GM21381 (cell line): ENCODE measurements at regions not wholly inside any gene's neighbourhood (a gene's known extent, or its start where the extent isn't known, plus 50 kb on each side); places are given as distances from the start of the nearest gene placed in this dataset.

Experiments
- ATAC-seq: cut with Tn5 transposase; IDR thresholded peaks from one replicate; pipeline ENCODE4 v1.9.1; 2021; ENCODE audit warnings: mild to moderate bottlenecking, moderate library complexity; ENCODE audit not compliant: unreplicated experiment

GRCh38 chr3:154976072-154976983 is 103.8 kb upstream of the MME start:
- no peak for ATAC-seq

DNA sequence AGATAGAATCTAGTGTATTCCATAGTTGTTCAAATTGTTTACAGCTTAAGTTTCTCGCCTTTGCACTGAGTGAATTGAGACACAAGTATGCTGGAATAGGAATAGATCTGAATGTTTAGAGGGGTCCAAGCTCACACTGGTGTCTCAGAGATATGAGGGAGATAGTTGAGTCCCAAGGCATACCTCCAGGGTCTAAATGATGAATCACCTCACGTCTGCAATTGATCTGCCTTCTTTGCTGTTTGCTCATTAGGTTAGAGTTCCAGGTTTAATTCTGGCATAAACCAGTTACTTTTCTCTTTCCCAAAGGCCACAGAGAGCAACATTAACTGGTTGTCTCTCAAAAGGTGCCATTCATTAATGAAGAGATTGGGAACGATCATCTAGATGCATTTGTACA is 106.3 kb upstream of the MME start:
- no peak for ATAC-seq

DNA sequence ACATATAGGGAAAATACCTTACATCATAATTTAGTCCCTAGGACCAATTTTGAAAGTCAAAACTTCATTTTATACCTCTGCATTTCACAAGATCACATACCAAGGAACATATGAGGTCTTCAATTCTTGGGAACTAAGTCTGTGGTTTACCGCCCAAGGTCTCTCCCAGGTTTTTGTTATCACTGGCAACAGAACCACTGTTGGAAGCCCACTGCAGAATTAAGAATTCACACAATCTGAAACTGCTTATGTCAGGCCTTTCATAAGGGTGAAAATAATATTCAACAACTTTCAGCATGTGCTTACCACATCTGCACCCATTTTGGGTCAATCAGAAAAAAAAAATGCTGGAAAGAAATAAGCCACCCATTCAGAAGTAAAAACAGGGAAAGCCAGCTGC is 107.2 kb upstream of the MME start:
- no peak for ATAC-seq

GRCh38 chr3:154971771-154972326 is 108.3 kb upstream of the MME start:
- ATAC-seq = no peak

DNA sequence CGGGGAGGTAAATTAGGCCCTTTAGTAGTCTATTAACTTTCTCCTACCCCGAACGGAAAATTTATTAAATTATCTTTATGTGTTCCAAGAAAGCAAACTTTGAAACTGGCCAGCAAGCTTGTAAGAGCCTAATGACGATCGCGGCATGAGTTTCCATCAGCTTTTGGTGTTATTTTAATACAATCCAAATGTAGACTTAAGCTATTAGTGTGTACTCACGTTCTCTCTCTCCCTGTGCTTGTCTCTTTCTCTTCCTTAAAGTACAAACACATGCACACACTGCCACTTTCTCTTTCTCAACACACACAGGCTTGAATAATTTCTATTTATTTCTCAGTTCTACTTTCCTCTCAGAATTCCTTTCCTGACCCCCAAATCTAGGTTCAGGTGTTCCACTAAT is 108.8 kb upstream of the MME start:
- no peak for ATAC-seq

DNA sequence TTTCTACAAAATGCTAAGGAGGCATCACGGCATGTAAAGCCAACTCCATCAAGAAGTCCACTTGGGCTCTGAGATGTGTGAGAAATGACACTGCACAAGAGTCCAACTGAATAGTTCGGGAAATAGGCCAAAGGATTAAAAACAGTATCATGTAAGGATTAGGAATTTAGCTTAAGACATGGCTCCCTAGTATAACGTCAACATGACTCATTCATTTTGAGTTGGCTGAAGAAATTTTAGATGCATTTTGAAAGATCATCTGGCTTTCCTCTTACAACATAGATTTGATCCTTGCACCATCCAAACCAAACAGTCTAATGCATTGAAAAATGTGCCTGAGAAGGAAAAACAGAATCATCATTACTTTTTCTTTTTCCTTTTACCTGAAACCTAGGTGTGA is 109.3 kb upstream of the MME start:
- ATAC-seq = no peak

DNA sequence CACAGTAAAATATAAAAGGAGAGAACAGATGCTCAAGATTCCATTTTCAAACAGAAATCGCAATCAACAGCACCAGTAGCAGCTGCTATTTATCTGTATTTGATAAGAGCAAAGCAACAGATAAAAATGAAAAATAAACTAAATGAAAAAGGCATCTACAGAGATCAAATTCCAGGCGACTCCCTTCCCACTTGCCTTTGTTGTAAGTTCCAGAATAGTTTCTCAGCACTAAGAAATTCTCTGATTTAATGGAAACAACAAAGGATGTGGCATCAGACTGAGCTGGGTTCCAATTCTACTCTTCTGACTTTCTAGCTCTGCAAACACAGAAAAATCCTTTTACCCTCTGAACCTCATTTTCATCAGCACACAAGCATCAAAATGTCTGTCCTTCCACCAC is 110.8 kb upstream of the MME start:
- ATAC-seq = no peak

- no peak for ATAC-seq
Measured at GRCh38 chr3:154967090-154967489, 113.0 kb upstream of the MME start.

DNA sequence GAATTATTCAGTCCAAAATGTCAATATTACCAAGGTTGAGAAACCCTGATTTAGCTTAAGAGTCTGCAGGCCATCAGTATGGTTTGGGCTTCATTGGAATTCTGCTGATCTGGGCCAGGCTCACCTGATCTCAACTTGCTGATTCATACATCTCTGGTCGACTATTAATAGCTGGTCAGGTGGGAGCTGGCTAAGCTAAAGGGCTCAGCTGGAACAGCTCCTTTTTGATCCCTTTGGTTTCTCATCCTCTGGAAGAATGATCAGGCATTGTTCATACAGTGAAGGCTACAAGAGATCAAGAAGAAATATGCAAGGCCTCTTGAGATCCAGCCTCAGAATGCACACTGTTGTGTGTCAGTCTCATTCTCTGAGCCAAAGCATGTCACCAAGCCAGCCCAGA is 123.3 kb upstream of the MME start:
- no peak for ATAC-seq

GRCh38 chr3:154955907-154956533 is 124.1 kb upstream of the MME start:
- no peak for ATAC-seq

- no peak for ATAC-seq
Measured at GRCh38 chr3:154954757-154955156, 125.4 kb upstream of the MME start.

DNA sequence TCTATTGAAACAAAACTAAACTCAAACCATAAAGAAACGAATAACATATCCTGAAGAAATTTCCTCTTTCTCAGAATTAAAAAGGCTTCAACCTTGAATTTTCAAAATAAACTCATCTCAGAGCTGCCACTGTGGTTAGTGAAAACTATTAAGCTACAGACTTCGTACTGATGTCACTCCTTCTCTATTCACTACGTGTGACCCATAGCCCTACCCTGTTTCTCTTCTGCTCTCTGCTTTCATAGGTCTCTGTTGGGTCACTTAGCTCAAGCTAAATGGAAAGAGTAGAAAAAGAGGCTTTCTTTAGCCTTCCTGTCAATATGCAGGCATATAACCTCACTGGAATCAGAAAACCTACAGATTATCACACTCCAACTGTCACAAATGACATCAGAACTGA is 126.6 kb upstream of the MME start:
- ATAC-seq = no peak

DNA sequence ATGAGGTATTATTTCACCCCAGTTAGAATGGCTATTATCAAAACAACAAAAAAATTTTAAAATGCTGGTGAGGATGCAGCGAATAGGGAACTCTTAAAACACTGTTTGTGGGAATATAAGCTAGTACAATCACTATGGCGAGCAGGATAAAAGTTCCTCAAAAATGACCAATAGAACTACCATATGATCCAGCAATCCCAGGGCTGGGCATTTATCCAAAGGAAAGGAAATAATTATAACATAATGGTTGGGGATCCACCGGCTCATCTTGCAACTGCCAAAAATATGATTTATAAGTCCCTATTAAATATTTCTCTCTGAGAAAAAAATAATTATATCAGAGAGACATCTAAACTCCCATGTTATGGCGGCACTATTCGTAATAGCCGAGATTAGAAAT is 127.6 kb upstream of the MME start:
- ATAC-seq = no peak

GRCh38 chr3:154943981-154944380 is 136.1 kb upstream of the MME start:
- no peak for ATAC-seq

DNA sequence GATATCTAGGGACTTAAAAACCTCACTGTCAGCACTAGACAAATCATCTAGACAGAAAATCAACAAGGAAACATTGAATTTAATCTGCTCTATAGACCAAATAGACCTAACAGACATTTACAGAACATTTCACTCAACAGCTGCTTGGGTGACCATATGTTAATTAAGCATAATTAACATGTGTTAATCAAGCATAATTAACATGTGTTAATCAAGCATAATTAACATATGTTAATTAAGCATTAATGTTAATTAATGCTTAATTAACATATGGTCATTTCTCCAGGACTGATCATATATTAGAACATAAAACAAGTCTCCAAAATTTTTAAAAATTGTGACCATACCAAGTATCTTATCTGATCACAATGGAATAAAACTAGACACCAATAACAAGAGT is 137.3 kb upstream of the MME start:
- no peak for ATAC-seq

GRCh38 chr3:154936196-154936595 is 143.9 kb upstream of the MME start:
- no peak for ATAC-seq

GRCh38 chr3:154933581-154933980 is 146.5 kb upstream of the MME start:
- ATAC-seq = no peak

DNA sequence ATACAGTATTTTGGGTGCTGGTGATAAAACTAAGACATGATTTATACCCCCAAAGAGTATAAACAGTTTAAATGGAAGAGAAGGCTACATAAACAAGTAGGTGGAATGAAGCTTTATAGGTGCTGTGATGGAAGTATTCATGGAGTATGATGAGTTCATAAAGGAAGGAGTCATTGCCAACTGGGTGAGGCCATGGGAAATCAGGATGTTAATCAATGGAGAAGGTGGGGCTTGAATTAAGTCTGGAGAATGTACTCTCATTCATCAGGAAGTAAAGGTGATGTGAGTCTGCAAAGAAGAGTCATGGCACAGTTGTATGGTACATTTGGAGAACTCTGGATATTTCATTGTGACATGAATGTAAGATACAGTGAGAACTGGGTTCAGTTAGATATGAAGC is 147.5 kb upstream of the MME start:
- no peak for ATAC-seq

DNA sequence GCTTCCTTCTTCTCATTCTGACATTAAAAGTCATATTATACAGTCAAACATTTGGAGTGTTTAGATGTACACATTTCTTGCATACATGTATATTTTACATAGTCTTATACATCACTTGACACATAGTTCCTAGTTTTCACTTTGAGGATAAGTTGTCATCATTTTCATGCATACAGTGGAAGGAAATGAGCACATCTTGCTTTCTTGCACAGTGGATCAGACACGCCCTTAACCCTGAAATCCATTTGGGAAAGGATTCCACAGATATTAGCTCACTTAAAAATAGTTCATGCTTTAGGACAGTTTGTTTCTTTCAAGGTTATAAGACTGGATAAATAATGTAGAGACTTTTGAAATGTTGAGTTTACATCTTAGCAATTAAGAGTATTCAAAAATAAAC is 148.6 kb upstream of the MME start:
- ATAC-seq = no peak

- ATAC-seq = no peak
Measured at GRCh38 chr3:154926721-154927120, 153.4 kb upstream of the MME start.

- ATAC-seq = no peak
Measured at GRCh38 chr3:154921351-154921750, 158.8 kb upstream of the MME start.

GRCh38 chr3:154919226-154919625 is 160.9 kb upstream of the MME start:
- no peak for ATAC-seq
